Nephron progenitor cell (in vitro differentiated cells): ENCODE measurements at regions not wholly inside any gene's neighbourhood (a gene's known extent, or its start where the extent isn't known, plus 50 kb on each side); places are given as distances from the start of the nearest gene placed in this dataset.

Experiments
- DNase-seq: peaks from one replicate; pipeline ENCODE4 v3.0.0; 2021
- H3K27ac Mint-ChIP-seq: 2 replicates; pipeline ENCODE4 v1.8.0; 2021; ENCODE audit warnings: mild to moderate bottlenecking, moderate library complexity, mixed read lengths
- H3K27me3 Mint-ChIP-seq: 2 replicates; pipeline ENCODE4 v1.8.0; 2021; ENCODE audit warnings: mild to moderate bottlenecking, low read depth, mixed read lengths; ENCODE audit not compliant: poor library complexity
- H3K36me3 Mint-ChIP-seq: 2 replicates; pipeline ENCODE4 v1.8.0; 2021; ENCODE audit warnings: low read depth, mixed read lengths
- H3K4me1 Mint-ChIP-seq: 2 replicates; pipeline ENCODE4 v1.8.0; 2021; ENCODE audit warnings: mixed read lengths
- H3K4me3 Mint-ChIP-seq: 2 replicates; pipeline ENCODE4 v1.8.0; 2021; ENCODE audit warnings: mild to moderate bottlenecking, moderate library complexity, mixed read lengths
- H3K9me3 Mint-ChIP-seq: 2 replicates; pipeline ENCODE4 v1.8.0; 2021; ENCODE audit warnings: mild to moderate bottlenecking, moderate library complexity, mixed read lengths
- TF ChIP-seq, protein P1 (sequence below): fragments of 200-600 bp; sonication (generic); IDR thresholded peaks from 2 replicates; pipeline ENCODE4 v1.5.0; 2021; ENCODE audit warnings: antibody characterized with exemption

DNA sequence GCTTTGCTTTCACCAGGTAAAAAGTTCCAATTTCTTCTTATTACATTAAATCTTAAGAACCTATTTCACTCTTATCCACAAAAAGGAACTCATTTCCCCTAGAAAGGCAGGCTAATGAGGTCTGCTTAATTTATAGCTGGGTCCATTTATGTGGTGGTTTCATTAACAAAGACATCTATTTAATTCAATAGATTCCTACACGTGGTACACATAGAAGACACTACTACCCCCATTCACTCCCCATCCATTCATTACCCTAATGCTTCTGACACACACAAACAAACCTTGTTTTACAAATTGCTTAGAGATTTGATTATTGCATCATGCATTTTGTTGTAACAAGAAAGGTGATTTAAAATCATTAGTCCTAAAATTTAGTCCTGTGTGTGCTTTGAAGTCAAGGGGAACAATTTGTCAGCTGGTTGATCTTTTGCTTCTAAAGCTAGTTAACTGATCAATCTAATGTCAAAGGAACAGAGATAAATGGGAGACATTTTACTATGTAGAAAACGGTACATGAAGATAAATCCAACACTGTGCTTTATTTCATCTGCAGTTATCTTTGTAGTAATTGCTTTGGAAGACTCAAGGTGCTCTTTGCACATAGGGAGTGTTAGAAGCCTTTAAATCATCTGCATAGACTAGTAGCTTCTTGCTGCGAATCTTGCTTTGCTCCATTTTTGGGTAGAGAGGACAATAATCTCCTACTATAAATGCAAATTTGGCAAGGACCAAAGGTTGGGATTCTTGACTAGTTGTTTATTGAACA is 379.2 kb downstream of the CDH11 start:
- TF ChIP-seq, protein P1, sequence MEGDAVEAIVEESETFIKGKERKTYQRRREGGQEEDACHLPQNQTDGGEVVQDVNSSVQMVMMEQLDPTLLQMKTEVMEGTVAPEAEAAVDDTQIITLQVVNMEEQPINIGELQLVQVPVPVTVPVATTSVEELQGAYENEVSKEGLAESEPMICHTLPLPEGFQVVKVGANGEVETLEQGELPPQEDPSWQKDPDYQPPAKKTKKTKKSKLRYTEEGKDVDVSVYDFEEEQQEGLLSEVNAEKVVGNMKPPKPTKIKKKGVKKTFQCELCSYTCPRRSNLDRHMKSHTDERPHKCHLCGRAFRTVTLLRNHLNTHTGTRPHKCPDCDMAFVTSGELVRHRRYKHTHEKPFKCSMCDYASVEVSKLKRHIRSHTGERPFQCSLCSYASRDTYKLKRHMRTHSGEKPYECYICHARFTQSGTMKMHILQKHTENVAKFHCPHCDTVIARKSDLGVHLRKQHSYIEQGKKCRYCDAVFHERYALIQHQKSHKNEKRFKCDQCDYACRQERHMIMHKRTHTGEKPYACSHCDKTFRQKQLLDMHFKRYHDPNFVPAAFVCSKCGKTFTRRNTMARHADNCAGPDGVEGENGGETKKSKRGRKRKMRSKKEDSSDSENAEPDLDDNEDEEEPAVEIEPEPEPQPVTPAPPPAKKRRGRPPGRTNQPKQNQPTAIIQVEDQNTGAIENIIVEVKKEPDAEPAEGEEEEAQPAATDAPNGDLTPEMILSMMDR: no peak
- DNase-seq: no peak
- H3K27me3 Mint-ChIP-seq: peaks cover 6% of the 10 kb centered on the region
- H3K4me3 Mint-ChIP-seq: no peak overlapping the region
- H3K4me1 Mint-ChIP-seq: peaks cover 4% of the 10 kb centered on the region
- no peak overlapping the region for H3K27ac Mint-ChIP-seq
- H3K36me3 Mint-ChIP-seq: no peaks in the 10 kb centered on the region
- no peaks in the 10 kb centered on the region for H3K9me3 Mint-ChIP-seq

DNA sequence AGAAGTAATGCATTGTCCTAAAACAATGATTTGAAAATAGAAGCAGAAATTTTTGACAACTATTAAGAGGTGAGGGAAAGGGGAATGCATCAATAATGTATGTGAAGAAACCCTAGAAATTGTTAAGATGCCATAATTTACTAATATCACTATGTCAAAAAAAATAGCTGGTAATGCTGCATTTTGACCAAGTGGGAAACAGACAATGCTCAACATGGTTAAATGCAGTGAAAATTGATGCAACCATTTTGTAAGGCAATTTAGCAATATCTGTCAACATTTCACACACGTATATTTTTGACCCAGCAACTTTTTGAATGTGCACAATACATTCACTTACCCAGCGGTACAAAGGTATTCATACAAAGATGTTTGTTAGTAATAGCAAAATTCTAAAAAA is 381.6 kb downstream of the CDH11 start:
- no peak overlapping the region for H3K27ac Mint-ChIP-seq
- no peak overlapping the region for H3K4me3 Mint-ChIP-seq
- H3K4me1 Mint-ChIP-seq: peaks cover under 1% of the 10 kb centered on the region
- H3K27me3 Mint-ChIP-seq: peaks cover 6% of the 10 kb centered on the region
- H3K36me3 Mint-ChIP-seq: no peaks in the 10 kb centered on the region
- no peaks in the 10 kb centered on the region for H3K9me3 Mint-ChIP-seq
- no peak for DNase-seq
- TF ChIP-seq, protein P1: no peak

DNA sequence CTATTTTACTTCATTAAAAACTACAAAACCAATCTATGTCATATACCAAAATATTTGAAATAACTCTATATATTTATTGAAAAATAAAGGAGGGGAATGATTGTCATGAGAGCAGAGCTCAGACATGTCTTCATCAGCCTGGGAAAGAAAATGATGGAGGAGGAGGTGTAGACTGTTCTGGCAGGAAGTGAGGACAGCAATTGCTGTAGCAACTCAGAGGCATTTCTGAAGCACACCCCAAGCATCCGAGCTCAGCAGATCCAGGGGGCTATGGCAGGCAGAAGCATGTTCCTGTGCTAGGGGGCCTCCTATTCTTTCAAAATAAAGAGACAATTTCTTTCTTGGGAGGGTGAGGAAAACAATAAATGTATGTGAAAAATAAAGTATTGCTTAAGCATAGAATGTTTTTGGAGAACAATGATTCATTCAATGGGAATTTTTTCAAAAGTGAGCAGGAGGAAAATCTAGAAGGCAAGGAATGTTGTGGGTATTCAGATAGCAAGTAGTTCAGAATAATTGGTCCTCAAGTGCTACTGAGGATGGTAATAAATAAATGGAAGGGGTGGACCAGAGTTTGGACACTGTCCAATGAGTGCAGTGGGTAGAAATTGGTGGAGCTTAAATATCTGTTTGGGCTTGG is 383.4 kb downstream of the CDH11 start:
- no peak overlapping the region for H3K27ac Mint-ChIP-seq
- H3K9me3 Mint-ChIP-seq: no peaks in the 10 kb centered on the region
- no peak for DNase-seq
- H3K36me3 Mint-ChIP-seq: no peaks in the 10 kb centered on the region
- H3K4me3 Mint-ChIP-seq: no peak overlapping the region
- H3K4me1 Mint-ChIP-seq: no peaks in the 10 kb centered on the region
- peaks cover 6% of the 10 kb centered on the region for H3K27me3 Mint-ChIP-seq
- TF ChIP-seq, protein P1: no peak

DNA sequence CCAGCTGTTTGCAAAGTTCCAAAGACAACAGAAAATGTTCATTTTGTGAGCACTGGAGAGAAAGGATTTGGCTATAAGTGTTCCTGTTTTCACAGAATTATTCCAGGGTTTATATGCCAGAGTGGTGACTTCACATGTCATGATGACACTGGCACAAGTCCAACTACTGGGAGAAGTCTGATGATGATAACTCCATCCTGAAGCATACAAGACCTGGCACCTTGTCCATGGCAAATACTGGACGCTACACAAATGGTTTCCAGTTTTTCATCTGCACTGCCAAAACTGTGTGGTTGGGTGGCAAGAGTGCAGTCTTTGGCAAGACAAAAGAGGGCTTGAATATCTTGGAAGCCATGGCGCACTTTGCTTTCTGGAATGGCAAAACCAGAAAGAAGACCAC is 385.0 kb downstream of the CDH11 start:
- TF ChIP-seq, protein P1: no peak
- no peak overlapping the region for H3K4me3 Mint-ChIP-seq
- H3K4me1 Mint-ChIP-seq: no peaks in the 10 kb centered on the region
- H3K27me3 Mint-ChIP-seq: peaks cover 10% of the 10 kb centered on the region
- no peak for DNase-seq
- no peaks in the 10 kb centered on the region for H3K36me3 Mint-ChIP-seq
- no peak overlapping the region for H3K27ac Mint-ChIP-seq
- H3K9me3 Mint-ChIP-seq: no peaks in the 10 kb centered on the region

DNA sequence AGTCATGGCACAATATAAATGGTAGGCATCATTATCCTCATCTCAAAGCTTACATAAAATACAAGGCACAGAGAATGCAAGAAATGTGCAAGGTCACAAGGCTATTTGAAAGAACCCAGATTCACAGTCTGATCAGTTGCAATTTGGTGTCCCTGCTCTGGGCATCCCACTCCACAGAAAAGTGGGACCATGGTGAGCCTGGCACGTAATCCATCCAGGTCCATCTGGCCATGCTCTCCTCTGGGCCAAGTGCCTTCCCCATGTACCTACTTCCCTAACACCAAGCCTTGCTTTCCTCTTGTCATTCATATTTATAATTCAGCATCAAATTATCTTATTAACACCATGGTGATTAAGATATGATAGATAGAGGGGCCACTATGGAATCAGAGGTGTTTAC is 390.0 kb downstream of the CDH11 start:
- no peak overlapping the region for H3K27ac Mint-ChIP-seq
- TF ChIP-seq, protein P1: no peak
- no peak overlapping the region for H3K4me3 Mint-ChIP-seq
- H3K36me3 Mint-ChIP-seq: no peaks in the 10 kb centered on the region
- H3K4me1 Mint-ChIP-seq: no peaks in the 10 kb centered on the region
- peaks cover 9% of the 10 kb centered on the region for H3K27me3 Mint-ChIP-seq
- no peak for DNase-seq
- no peaks in the 10 kb centered on the region for H3K9me3 Mint-ChIP-seq

DNA sequence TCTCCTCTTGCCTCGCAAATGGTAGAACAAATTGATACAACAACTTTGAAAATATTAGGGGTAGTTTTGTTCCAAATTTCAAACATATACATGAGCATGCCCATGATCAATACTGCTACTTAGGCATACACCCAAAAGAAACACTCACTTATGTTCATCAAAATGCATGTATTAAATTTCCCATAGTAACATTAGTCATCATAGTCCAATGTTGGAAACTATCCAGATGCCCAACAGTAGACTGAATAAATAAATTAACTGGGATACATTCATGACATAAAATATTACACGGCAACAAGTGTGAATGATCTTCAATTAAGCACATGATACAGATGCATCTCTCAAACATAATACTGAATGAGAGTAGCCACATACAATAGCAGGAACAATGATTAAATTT is 391.6 kb downstream of the CDH11 start:
- Mint-ChIP-seq H3K36me3 (no peaks in the 10 kb centered on the region), H3K4me3 (no peak overlapping the region), H3K27me3 (peaks cover 9% of the 10 kb centered on the region), H3K9me3 (no peaks in the 10 kb centered on the region), H3K4me1 (no peaks in the 10 kb centered on the region), H3K27ac (no peak overlapping the region)
- no peak for DNase-seq
- TF ChIP-seq, protein P1: no peak
